ENCODE measurements at regions not wholly inside any gene's neighbourhood (a gene's known extent, or its start where the extent isn't known, plus 50 kb on each side); places are given as distances from the start of the nearest gene placed in this dataset.
A peak's percentile ranks its signal among the peaks of the same experiment; 100 is the strongest.

GRCh38 chr19:29467824-29468401 is 57.9 kb upstream of the VSTM2B start:
- TF ChIP-seq CTCF (IDR thresholded peaks at IDR 0.05) = peak; percentile 61
- TF ChIP-seq EZH2 (IDR thresholded peaks at IDR 0.05) = no peak
